ENCODE measurements at regions not wholly inside any gene's neighbourhood (a gene's known extent, or its start where the extent isn't known, plus 50 kb on each side); places are given as distances from the start of the nearest gene placed in this dataset.

DNA sequence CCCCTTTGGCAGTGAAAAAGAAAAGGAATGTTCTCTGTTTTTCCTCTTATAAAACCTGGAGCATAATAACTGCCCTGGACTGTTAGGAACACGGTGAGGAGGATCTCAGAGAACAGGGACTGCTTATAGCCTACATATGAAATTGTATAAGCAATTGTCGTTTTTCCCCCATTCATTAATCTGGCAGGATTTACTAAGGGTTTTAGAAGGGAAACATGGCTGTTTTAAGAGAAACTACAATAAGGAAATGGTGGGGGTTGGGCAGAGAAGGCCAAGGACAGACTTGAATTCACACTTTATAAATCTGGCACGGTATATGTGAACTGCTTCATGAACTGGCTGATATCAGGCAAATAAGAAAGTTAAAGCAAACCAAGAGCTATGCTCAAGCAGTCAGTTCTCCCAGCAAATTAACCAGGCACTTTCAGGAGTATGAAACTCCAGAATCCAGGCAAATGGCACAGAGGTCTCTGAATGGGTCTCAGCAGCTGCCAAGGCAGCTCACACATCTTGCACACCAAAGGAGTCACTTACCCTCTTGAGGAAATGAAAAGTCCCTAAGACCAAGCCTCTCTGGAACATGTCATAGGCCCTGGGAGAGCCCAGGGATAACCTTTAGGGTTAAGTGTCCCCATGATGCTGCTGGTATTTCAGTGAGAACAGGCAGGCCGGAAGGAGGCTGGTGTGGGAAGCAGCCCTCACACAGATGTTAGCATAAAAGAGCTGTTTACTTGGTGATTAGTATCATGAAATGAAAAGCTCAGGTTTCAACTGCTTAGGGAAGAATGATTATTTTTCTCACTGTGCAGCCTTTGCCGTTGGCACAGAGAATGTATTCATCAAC lies 260.5 kb upstream of the MARCKS start:
- DNase-seq: no peak

- DNase-seq: no peak
Measured at GRCh38 chr6:113597231-113597583, 259.9 kb upstream of the MARCKS start.

- DNase-seq: no peak
Measured at GRCh38 chr6:113598786-113599185, 258.4 kb upstream of the MARCKS start.

- no peak for DNase-seq
Measured at GRCh38 chr6:113599444-113599843, 257.7 kb upstream of the MARCKS start.

- DNase-seq: no peak
Measured at GRCh38 chr6:113600551-113601339, 256.4 kb upstream of the MARCKS start.

DNA sequence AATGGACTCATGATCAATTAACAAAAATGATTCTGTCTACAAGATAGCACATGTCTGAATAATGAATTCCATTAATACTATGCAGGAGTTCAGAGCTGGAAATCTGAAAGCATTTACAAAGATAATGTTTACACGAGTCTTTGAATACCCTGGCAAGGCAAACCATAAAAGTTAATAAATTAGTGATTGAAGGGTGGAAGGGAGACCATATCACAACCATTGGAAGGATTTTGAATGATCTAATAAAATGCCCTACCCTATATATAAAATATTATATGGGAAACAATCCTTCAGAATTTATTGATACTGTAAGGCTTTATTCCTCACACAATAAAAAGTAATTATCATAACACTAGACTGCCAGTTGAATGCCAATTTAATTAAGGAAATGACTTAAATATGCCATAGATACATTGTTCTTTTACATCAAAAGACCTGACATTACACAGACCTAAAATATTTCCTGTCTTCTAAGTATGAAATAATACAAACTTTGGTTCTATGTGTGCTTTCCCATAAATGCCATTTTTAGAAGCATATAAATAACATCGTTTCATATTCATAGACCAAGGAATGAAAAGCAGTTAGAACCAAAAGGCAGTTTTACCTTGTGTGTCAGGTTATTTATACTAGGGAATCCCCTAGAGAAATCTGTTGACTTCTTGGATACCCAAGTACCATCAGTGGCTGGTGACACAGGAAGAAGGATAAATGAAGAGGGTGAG lies 249.2 kb upstream of the MARCKS start:
- no peak for DNase-seq

DNA sequence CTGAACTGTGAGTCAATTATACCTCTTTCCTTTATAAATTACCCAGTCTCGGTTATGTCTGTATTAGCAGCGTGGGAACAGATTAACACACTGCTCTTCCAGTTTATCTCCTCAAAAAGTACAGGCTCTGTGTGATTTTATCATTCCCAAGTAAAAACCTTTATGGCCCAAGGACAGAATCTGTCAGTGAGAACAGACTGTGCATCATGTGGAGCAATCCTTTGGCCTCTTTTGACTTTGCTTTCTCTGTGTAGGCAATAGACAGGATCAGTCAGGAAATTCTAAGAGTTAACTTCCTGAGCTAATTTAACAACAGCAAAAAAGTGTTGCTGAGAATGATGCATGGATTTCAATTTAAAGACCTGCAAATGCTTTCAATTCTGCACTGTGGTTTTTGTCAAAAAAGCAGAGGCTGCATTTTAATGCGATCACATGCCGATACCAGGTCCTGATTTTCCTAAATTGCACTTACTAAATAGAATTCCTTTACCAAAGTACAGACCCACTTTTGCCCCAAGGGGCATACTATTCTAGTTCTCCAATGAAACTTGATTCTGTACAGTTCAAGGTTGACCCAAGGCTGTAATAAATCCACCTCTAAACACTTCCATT lies 246.7 kb upstream of the MARCKS start:
- DNase-seq: no peak

- DNase-seq: no peak
Measured at GRCh38 chr6:113616701-113617274, 240.4 kb upstream of the MARCKS start.

- no peak for DNase-seq
Measured at GRCh38 chr6:113619077-113619476, 238.1 kb upstream of the MARCKS start.

- DNase-seq: no peak
Measured at GRCh38 chr6:113620386-113620785, 236.8 kb upstream of the MARCKS start.

- DNase-seq: no peak
Measured at GRCh38 chr6:113622254-113622653, 234.9 kb upstream of the MARCKS start.

DNA sequence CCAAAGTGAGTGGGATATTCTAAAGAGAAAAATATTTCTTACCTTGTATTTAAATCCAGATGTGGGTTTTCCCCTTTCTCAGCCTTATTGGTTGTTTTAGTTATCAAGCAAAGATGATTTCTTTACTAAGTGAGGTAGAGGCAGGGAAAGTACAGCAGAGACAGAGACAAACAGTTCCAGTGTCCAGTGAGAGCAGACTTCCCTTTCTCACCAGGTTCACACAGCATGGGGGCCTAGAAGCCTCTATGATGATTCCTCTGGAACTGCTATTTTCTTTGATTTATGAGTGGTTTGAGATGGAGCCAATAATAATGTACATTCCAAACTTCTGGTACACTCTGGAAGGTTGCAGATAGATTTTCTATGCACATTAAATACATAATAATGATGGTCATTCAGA lies 234.0 kb upstream of the MARCKS start:
- DNase-seq: no peak

DNA sequence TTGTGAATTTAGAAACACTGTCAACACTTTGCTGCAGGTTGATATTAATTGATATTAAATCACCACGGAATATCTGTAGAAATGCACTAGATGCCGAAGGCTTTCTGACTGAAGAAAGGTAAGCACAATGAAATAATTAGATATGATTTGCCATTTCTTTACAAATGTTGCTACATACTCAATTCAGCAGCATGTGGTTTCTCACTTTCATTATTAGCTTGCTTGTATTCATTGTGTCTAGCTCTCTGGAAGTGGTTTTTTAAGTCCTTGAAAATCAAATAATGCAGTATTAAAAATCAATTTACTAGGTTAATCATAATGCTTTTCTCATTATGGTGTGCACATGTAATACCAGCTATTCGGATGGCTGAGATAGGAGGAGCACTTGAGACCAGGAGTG lies 231.3 kb upstream of the MARCKS start:
- DNase-seq: no peak

DNA sequence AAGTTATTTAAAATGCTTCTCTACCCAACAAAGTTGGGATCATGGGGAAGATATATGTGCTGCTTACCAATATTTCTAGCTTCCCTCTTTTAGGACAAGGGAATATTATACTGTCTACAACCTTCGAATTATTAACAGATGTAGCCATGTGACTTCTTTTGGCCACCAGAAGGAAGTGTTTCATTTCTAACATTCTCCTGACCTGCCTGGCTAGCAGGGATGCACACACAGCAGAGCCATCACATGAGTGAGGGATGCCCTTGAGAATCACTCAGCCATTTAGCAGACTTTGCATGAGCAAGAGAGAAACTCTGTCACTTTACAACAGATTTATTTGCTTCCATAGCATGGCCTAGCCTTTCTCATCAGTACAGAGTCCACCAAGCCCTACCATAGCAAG lies 230.7 kb upstream of the MARCKS start:
- no peak for DNase-seq

GRCh38 chr6:113627480-113627879 lies 229.7 kb upstream of the MARCKS start:
- no peak for DNase-seq

DNA sequence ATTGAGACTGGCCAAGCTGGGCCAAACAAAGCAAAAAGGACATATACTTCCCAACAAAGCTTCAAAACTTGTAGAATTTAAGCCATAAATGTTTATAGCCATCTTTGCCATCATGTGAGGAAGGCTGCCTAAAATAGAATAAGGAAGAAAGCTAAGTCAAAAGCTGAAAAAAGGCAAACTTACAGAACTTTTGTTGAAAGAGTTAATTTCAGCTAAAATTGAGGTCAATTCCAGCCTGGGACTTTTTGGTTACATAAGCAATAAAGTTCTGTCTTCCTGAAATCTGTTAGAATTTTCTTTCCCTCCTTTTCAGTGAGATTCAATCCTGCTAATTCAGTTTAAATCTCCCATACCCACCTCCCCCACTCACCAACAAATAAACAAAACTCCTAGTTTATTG lies 227.9 kb upstream of the MARCKS start:
- DNase-seq: no peak

DNA sequence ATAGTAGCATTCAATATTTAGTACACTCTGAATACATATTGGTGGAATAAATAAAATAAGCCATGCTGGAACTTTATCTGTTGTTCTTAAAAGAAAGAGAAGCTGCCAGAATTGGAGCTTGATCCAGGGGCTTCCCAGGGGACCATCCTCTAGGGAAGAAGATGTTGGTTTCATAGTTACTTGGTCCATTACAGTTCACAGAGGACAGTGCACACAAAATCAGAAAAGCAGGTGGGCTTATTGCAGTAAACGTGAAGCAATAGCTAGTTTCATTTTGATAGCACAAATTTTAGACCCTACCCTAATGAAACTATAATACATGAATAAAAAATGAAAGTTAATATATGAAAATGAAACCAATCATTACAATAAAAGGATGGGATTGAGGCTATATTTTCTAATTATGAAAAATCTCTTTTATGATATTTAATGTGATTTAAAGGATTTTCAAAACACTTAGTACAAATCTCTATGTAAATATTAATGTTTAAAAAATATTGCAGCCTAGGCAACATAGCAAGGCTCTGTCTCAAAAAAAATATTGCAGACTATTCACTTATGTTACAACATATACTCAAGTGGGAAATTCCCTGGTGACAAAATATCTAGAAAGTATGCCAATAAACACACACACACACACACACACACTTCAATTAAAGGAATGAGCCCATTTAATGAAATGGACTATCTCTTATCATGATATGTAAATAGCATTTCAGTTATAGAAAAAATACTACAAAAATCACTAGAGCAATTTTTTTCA lies 227.0 kb upstream of the MARCKS start:
- DNase-seq: peak; percentile 29

DNA sequence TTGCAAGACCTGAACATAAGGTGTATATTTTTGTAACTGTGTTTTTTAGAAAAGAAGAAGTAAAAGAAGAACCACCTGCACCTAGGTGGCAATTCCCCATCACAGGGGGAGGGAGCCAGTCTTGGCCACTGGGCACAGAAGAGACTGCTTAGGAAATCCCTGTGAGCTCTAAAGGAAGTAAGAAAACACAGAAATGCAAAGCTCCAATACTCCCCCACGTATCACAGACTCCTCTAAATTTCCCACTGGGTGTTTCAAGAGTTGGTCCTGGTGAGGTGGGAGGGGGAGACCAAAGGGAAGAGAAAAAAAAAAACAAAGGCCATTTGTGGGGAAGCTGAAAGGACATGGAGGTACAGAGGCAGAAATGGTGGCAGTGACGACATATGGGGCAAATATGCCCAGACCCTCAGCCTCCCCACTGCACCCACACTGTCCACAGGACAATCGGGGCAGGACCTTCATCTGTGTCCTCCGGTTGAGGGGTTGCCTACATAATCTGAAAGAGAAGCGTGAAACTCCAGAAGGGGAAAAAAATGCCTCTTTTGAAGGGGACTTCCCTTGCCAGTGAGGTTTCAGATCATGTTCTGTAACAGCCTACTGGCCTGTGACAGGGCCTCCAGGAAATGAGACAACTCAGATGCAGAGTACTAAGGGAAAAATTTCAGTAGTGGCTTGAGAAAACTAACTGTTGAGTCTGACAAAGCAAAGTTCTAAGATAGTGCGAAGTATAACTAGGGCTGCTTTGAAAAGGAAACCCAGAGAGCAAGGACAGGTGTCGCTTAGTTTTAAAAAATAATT lies 226.2 kb upstream of the MARCKS start:
- DNase-seq: peak; percentile 70

GRCh38 chr6:113631666-113632065 lies 225.5 kb upstream of the MARCKS start:
- no peak for DNase-seq

DNA sequence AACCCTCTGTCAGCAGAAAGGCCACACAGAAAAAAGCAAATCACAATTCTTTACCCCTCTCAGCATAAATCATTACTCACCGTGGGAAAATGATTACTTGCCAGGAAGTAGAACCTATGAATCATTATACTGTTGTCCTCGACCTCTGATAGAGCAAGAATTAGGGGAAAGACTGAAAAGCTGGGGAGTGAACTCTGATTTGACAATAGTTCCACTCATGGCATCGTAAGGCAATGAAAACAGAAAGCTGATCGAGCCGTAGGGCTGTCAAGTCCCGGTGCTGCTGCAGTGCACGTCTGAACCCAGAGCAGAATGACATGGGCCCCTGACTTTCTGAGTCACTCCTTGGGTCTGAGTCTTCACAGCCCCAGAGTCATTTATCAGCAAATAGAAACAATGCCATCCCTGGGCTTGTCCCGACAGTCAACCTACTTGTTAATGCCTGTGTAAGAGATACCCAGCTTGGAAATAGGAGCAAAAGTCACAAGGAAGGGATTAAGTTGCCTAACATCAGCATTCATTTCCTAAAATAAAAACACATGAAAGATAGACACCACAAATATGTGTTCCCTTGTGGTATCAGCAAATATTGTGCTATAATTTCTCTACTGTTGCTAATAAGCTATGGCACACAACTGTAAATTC lies 224.8 kb upstream of the MARCKS start:
- DNase-seq: peak; percentile 28

GRCh38 chr6:113633638-113634037 lies 223.5 kb upstream of the MARCKS start:
- no peak for DNase-seq
